OCI-LY7 (cell line): ENCODE measurements at regions not wholly inside any gene's neighbourhood (a gene's known extent, or its start where the extent isn't known, plus 50 kb on each side); places are given as distances from the start of the nearest gene placed in this dataset.
"Not testable (repeated sequence)": the region's sequence is repeated elsewhere in the genome, so short reads cannot be mapped to it uniquely, and the experiment has no call there.

ENCODE experiments used
- BruUV-seq: library from RNA; stranded (reverse); fragments of 400-500 nt; replicated peaks from 2 replicates; lab custom pipeline; 2021; lab: Mats Ljungman, UMichigan
- CTCF ChIA-PET: fragments of 300-600 bp; sonication (Branson Sonifier 250); formaldehyde crosslinking; loops from one replicate; lab custom pipeline; 2022; ENCODE audit warnings: antibody characterized with exemption; ENCODE audit not compliant: unreplicated experiment; lab: Charles Lee
- POLR2A ChIA-PET: fragments of 300-600 bp; sonication (Branson Sonifier 250); formaldehyde crosslinking; loops from one replicate; lab custom pipeline; 2022; ENCODE audit warnings: antibody characterized with exemption; lab: Charles Lee
- DNase-seq: peaks from one replicate; pipeline ENCODE4 v3.0.0-alpha.2; 2015; ENCODE audit warnings: low spot score
- H2AFZ ChIP-seq: fragments of 200-600 bp; sonication (generic), shearing (Covaris generic); 2 replicates; pipeline ENCODE4 v1.6.1; 2014; ENCODE audit warnings: mild to moderate bottlenecking, antibody characterized with exemption, low read length, moderate library complexity
- H3K27ac ChIP-seq: fragments of 200-600 bp; sonication (generic); 2 replicates; pipeline ENCODE4 v1.5.1; 2014; ENCODE audit warnings: mixed run types, low read depth, mild to moderate bottlenecking, moderate library complexity, low read length, inconsistent platforms; ENCODE audit not compliant: poor library complexity, severe bottlenecking
- H3K36me3 ChIP-seq: fragments of 200-600 bp; sonication (generic); 2 replicates; pipeline ENCODE4 v1.6.1; 2014; ENCODE audit warnings: mild to moderate bottlenecking, antibody characterized with exemption, low read length, moderate library complexity, mixed read lengths; ENCODE audit not compliant: insufficient read depth
- H3K4me1 ChIP-seq: fragments of 200-600 bp; sonication (generic); 2 replicates; pipeline ENCODE4 v1.5.1; 2014; ENCODE audit warnings: mild to moderate bottlenecking, low read length; ENCODE audit not compliant: insufficient read depth, poor library complexity, severe bottlenecking
- H3K4me2 ChIP-seq: fragments of 200-600 bp; sonication (generic); 2 replicates; pipeline ENCODE4 v1.6.1; 2014; ENCODE audit warnings: mild to moderate bottlenecking, low read length
- H3K4me3 ChIP-seq: fragments of 200-600 bp; sonication (generic); 2 replicates; pipeline ENCODE4 v1.5.1; 2014; ENCODE audit warnings: mild to moderate bottlenecking, low read depth, low read length; ENCODE audit not compliant: poor library complexity, severe bottlenecking
- H3K79me2 ChIP-seq: fragments of 200-600 bp; sonication (generic); 2 replicates; pipeline ENCODE4 v1.6.1; 2016; ENCODE audit warnings: low read depth, mild to moderate bottlenecking, low read length, moderate library complexity, mixed read lengths; ENCODE audit not compliant: insufficient read depth
- H3K9me2 ChIP-seq: fragments of 200-600 bp; sonication (generic); 2 replicates; pipeline ENCODE4 v1.6.1; 2016; ENCODE audit warnings: mild to moderate bottlenecking, low read length, mixed read lengths; ENCODE audit not compliant: insufficient read depth
- H3K9me3 ChIP-seq: fragments of 200-600 bp; sonication (generic); 2 replicates; pipeline ENCODE4 v1.6.1; 2014; ENCODE audit warnings: mild to moderate bottlenecking, mixed run types, low read length, mixed read lengths
- H4K20me1 ChIP-seq: fragments of 200-600 bp; sonication (generic); 2 replicates; pipeline ENCODE4 v1.6.1; 2014; ENCODE audit warnings: mild to moderate bottlenecking, antibody characterized with exemption, low read length, moderate library complexity, mixed read lengths; ENCODE audit not compliant: insufficient read depth
- CTCF ChIP-seq: fragments of 200-600 bp; sonication (generic); conservative IDR thresholded peaks from 2 replicates; pipeline ENCODE4 v1.5.1; 2014; ENCODE audit warnings: mild to moderate bottlenecking, antibody characterized with exemption, low read length, moderate library complexity, mixed read lengths
- EZH2phosphoT487 ChIP-seq: fragments of 200-600 bp; sonication (generic); IDR thresholded peaks from 2 replicates; pipeline ENCODE4 v1.6.1; 2018; ENCODE audit warnings: low read depth, borderline replicate concordance, mild to moderate bottlenecking, mixed run types, antibody characterized with exemption, low read length, moderate library complexity, mixed read lengths
- intact Hi-C: fragments of 100-400 bp; cut with micrococcal nuclease; formaldehyde crosslinking; loops from one replicate; pipeline ENCODE4 v1.10.0; 2022; ENCODE audit not compliant: unreplicated experiment

- H3K4me3 ChIP-seq, result no peak overlapping the region
- no peaks in the 10 kb centered on the region for H3K4me1 ChIP-seq
- no peaks in the 10 kb centered on the region for H4K20me1 ChIP-seq
- no peak overlapping the region for H3K27ac ChIP-seq
- ChIA-PET POLR2A (no interaction called here), CTCF (no interaction called here)
- H3K9me2 ChIP-seq, result no peaks in the 10 kb centered on the region
- H3K36me3 ChIP-seq, result no peaks in the 10 kb centered on the region
- H3K9me3 ChIP-seq, result no peaks in the 10 kb centered on the region
- H2AFZ ChIP-seq, result no peak overlapping the region
- no peak overlapping the region for H3K4me2 ChIP-seq
- no peaks in the 10 kb centered on the region for H3K79me2 ChIP-seq
- TF ChIP-seq EZH2phosphoT487, result no peak
- TF ChIP-seq CTCF, result no peak
- DNase-seq, result no peak
- intact Hi-C loops, result no loop called here
- BruUV-seq, result no TSS peak
Observed at GRCh38 chr7:19554581-19554980, 154.3 kb downstream of the POLR1F start.

GRCh38 chr7:19552576-19552975 is 156.3 kb downstream of the POLR1F start:
- Histone ChIP-seq H3K9me3 (no peaks in the 10 kb centered on the region), H2AFZ (no peak overlapping the region), H3K79me2 (no peaks in the 10 kb centered on the region), H3K4me1 (no peaks in the 10 kb centered on the region), H3K36me3 (no peaks in the 10 kb centered on the region), H3K9me2 (no peaks in the 10 kb centered on the region), H3K4me2 (no peak overlapping the region), H3K27ac (no peak overlapping the region), H3K4me3 (no peak overlapping the region), H4K20me1 (no peaks in the 10 kb centered on the region)
- no TSS peak for BruUV-seq
- ChIA-PET CTCF (no interaction called here), POLR2A (no interaction called here)
- no peak for TF ChIP-seq CTCF
- no peak for TF ChIP-seq EZH2phosphoT487
- DNase-seq, result no peak
- intact Hi-C loops, result no loop called here

GRCh38 chr7:19549246-19549645 is 159.6 kb downstream of the POLR1F start:
- H3K9me2 ChIP-seq, H4K20me1 ChIP-seq, H3K36me3 ChIP-seq, DNase-seq, CTCF ChIA-PET, H2AFZ ChIP-seq, intact Hi-C loops, H3K27ac ChIP-seq, BruUV-seq, H3K4me1 ChIP-seq, H3K4me3 ChIP-seq, H3K4me2 ChIP-seq, H3K79me2 ChIP-seq, H3K9me3 ChIP-seq: not testable (repeated sequence)
- POLR2A ChIA-PET, result interaction anchor here (0.7 kb wide), 1 partner anchor 1482 kb away, joined by 3 read pairs; no protein-coding TSS in a partner anchor
